DOHH2 (cell line): ENCODE measurements at regions not wholly inside any gene's neighbourhood (a gene's known extent, or its start where the extent isn't known, plus 50 kb on each side); places are given as distances from the start of the nearest gene placed in this dataset.

ENCODE experiments used
- H3F3A ChIP-seq: fragments of 200-600 bp; sonication (generic), shearing (Covaris generic); 2 replicates; pipeline ENCODE4 v1.6.0; 2016; ENCODE audit warnings: antibody characterized with exemption, mild to moderate bottlenecking; ENCODE audit not compliant: control insufficient read depth, insufficient read depth
- H3K27ac ChIP-seq: fragments of 200-600 bp; sonication (generic); 2 replicates; pipeline ENCODE4 v1.5.1; 2014; ENCODE audit warnings: low read depth, mild to moderate bottlenecking, low read length, moderate library complexity
- H3K27me3 ChIP-seq: fragments of 200-600 bp; sonication (generic); 2 replicates; pipeline ENCODE4 v1.6.1; 2014; ENCODE audit warnings: mild to moderate bottlenecking, low read length, mixed read lengths; ENCODE audit not compliant: control insufficient read depth
- H3K36me3 ChIP-seq: fragments of 200-600 bp; sonication (generic); 2 replicates; pipeline ENCODE4 v1.6.1; 2014; ENCODE audit warnings: mild to moderate bottlenecking, low read length, moderate library complexity, mixed read lengths; ENCODE audit not compliant: control insufficient read depth
- H3K4me1 ChIP-seq: fragments of 200-600 bp; sonication (generic); 2 replicates; pipeline ENCODE4 v1.6.1; 2014; ENCODE audit warnings: mild to moderate bottlenecking, low read length, mixed read lengths; ENCODE audit not compliant: control insufficient read depth
- H3K4me2 ChIP-seq: fragments of 200-600 bp; sonication (generic); 2 replicates; pipeline ENCODE4 v1.6.0; 2014; ENCODE audit warnings: mild to moderate bottlenecking, low read length, moderate library complexity
- H3K4me3 ChIP-seq: fragments of 200-600 bp; sonication (generic); 2 replicates; pipeline ENCODE4 v1.5.1; 2014; ENCODE audit warnings: mild to moderate bottlenecking, low read length, mixed read lengths
- H3K79me2 ChIP-seq: fragments of 200-600 bp; sonication (generic); 2 replicates; pipeline ENCODE4 v1.6.1; 2014; ENCODE audit warnings: mild to moderate bottlenecking, low read length, mixed read lengths; ENCODE audit not compliant: control insufficient read depth
- H3K9me2 ChIP-seq: fragments of 200-600 bp; sonication (generic); replicated peaks from 2 replicates; pipeline ENCODE4 v1.6.1; 2014; ENCODE audit warnings: mild to moderate bottlenecking, low read length, mixed read lengths; ENCODE audit not compliant: control insufficient read depth
- H3K9me3 ChIP-seq: fragments of 200-600 bp; sonication (generic); 2 replicates; pipeline ENCODE4 v1.6.1; 2014; ENCODE audit warnings: antibody characterized with exemption, low read length, mixed read lengths; ENCODE audit not compliant: control insufficient read depth, insufficient read depth
- H4K20me1 ChIP-seq: fragments of 200-600 bp; sonication (generic); 2 replicates; pipeline ENCODE4 v1.6.0; 2014; ENCODE audit warnings: low read depth, mild to moderate bottlenecking, antibody characterized with exemption, low read length, moderate library complexity; ENCODE audit not compliant: control insufficient read depth, insufficient read depth
- EZH2phosphoT487 ChIP-seq: fragments of 200-600 bp; sonication (generic); IDR thresholded peaks from 2 replicates; pipeline ENCODE4 v1.6.1; 2017; ENCODE audit warnings: borderline replicate concordance, mild to moderate bottlenecking, antibody characterized with exemption, low read length, moderate library complexity, mixed read lengths
- TF ChIP-seq, protein P1 (sequence below): fragments of 200-600 bp; sonication (generic); IDR thresholded peaks from one replicate; pipeline ENCODE4 v1.5.1; 2014; ENCODE audit warnings: antibody characterized with exemption, mild to moderate bottlenecking, low read depth, low read length; ENCODE audit not compliant: poor library complexity, severe bottlenecking

DNA sequence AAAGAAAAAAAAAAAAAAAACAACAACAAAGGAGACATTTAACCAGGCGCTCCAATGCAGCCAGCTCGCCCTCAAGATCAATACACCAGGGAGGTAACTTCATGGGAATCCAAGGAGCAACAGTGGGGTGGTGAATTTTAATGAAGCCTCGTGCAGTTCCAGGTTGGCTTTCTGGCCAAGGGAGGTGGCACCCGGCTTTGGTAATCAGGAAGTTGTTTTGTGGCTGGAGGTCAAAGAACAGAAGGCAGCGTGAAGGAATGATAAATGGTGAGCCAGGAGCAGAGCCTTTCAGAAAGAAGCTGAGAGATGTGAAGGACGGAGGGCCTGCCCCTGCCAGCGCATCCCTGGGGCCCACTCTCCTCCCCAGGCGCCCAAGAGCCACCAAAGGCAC lies 188.2 kb upstream of the TSC22D1 start:
- TF ChIP-seq EZH2phosphoT487: no peak
- TF ChIP-seq, protein P1, sequence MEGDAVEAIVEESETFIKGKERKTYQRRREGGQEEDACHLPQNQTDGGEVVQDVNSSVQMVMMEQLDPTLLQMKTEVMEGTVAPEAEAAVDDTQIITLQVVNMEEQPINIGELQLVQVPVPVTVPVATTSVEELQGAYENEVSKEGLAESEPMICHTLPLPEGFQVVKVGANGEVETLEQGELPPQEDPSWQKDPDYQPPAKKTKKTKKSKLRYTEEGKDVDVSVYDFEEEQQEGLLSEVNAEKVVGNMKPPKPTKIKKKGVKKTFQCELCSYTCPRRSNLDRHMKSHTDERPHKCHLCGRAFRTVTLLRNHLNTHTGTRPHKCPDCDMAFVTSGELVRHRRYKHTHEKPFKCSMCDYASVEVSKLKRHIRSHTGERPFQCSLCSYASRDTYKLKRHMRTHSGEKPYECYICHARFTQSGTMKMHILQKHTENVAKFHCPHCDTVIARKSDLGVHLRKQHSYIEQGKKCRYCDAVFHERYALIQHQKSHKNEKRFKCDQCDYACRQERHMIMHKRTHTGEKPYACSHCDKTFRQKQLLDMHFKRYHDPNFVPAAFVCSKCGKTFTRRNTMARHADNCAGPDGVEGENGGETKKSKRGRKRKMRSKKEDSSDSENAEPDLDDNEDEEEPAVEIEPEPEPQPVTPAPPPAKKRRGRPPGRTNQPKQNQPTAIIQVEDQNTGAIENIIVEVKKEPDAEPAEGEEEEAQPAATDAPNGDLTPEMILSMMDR: no peak
- no peaks in the 10 kb centered on the region for H3K4me1 ChIP-seq
- no peaks in the 10 kb centered on the region for H3K36me3 ChIP-seq
- H3K4me2 ChIP-seq: no peak overlapping the region
- H3K27me3 ChIP-seq: no peaks in the 10 kb centered on the region; the same call in 1 of the 2 replicates
- H4K20me1 ChIP-seq: no peaks in the 10 kb centered on the region
- no peaks in the 10 kb centered on the region for H3F3A ChIP-seq
- H3K4me3 ChIP-seq: no peak overlapping the region
- H3K9me3 ChIP-seq: no peaks in the 10 kb centered on the region
- H3K9me2 ChIP-seq: no peaks in the 10 kb centered on the region
- no peak overlapping the region for H3K27ac ChIP-seq
- no peaks in the 10 kb centered on the region for H3K79me2 ChIP-seq

DNA sequence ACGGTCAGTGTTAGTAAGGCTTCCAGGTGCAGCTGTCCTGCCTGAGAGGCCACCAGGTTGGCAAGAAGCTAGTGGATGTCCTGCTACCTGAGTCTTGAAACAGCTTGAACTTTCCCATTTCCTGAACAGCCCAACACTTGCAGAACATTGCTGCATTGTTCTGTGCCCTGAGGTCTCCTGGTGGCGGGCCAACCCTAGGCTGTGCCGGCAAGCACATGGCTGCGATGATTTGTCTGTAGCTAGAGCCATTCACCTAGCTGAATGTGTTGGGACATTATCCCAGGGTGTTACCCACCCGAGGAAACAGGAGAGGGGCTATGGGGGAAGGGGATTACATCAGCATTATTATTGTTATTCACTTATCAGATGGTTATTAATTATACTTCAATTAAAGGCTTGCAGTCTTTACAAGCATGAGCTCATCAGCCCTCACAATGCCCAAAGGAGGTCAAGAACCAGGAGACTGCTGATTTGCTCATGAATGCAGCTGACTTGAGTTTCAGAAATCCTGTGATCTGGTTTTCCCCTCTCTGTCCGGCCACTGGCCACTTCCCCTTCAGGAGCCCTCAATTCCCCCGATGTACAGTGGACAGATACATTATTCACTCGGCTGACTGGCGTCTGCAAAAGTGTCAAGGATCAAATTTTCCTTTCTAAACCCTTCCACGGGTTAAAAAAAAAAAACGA lies 187.6 kb upstream of the TSC22D1 start:
- Histone ChIP-seq H3K9me3 (no peaks in the 10 kb centered on the region), H3K79me2 (no peaks in the 10 kb centered on the region), H3K4me1 (no peaks in the 10 kb centered on the region), H3K36me3 (no peaks in the 10 kb centered on the region), H4K20me1 (no peaks in the 10 kb centered on the region), H3K27ac (no peak overlapping the region), H3K4me2 (no peak overlapping the region), H3F3A (no peaks in the 10 kb centered on the region), H3K9me2 (no peaks in the 10 kb centered on the region), H3K27me3 (no peaks in the 10 kb centered on the region; the same call in 1 of the 2 replicates), H3K4me3 (no peak overlapping the region)
- TF ChIP-seq EZH2phosphoT487: no peak
- TF ChIP-seq, protein P1: no peak

DNA sequence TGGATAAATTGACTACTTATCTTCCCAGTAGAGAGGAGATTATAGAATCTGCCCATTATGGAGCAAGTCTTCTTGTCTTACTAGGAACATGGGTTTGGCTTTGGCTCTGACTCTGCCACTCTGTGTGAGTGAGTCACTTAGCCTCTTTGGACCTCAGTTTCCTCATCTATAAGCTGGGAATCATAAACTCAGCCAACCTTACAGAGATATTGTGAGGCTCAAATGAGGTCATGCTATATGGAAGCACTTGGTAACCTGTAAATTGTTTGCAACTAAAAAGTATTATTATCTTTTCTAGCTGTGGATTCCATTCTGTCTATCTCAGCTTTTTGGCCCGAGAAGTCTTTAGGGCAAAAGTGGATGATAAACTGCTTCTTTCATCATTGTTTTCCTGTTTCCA lies 186.8 kb upstream of the TSC22D1 start:
- Histone ChIP-seq H3F3A (no peaks in the 10 kb centered on the region), H4K20me1 (no peaks in the 10 kb centered on the region), H3K36me3 (no peaks in the 10 kb centered on the region), H3K27ac (no peak overlapping the region), H3K4me2 (no peak overlapping the region), H3K9me3 (no peaks in the 10 kb centered on the region), H3K27me3 (no peaks in the 10 kb centered on the region; the same call in 1 of the 2 replicates), H3K4me1 (no peaks in the 10 kb centered on the region), H3K9me2 (no peaks in the 10 kb centered on the region), H3K79me2 (no peaks in the 10 kb centered on the region), H3K4me3 (no peak overlapping the region)
- TF ChIP-seq EZH2phosphoT487: no peak
- TF ChIP-seq, protein P1: no peak
